ENCODE measurements at regions not wholly inside any gene's neighbourhood (a gene's known extent, or its start where the extent isn't known, plus 50 kb on each side); places are given as distances from the start of the nearest gene placed in this dataset.

DNA sequence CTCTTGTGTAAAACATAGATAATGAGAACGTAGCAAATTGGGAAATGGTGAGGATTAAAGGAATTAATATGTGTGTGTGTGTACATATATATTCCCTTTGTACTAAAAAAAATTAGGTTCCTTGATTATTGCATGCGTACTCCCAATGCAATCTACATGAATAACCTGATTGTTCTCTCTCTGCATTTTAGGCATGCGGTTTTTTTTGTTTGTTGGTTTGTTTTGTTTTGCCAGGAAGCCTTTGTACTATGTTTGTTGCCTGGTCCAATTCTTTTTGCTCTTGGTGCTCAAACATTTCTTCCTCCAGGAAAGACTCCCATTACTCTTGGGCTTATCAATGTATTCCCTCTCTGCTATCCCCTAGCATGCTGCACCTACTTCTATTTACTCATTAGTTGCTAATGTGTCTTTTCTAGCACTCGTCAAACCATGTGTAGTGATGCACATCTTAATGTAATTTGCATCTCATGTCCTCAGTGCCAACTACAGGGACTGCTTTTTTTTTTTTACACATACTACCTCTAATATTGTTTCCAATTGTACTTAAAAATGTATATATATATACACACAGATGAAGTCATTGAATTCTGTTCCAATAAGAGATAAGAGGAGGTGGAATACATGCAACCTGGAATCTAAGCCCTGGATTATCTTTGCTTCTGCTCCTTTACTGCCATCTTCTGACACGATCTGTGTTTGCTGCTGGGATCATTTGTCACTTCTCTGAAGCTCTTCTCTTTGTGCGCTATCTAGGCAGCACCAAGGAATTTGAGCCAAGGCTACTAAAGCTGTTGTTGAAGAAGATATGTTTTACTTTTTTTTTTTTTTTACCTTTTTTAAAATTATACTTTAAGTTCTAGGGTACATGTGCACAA, 197.2 kb upstream of the ANO3 start:
- TF ChIP-seq, protein P1, sequence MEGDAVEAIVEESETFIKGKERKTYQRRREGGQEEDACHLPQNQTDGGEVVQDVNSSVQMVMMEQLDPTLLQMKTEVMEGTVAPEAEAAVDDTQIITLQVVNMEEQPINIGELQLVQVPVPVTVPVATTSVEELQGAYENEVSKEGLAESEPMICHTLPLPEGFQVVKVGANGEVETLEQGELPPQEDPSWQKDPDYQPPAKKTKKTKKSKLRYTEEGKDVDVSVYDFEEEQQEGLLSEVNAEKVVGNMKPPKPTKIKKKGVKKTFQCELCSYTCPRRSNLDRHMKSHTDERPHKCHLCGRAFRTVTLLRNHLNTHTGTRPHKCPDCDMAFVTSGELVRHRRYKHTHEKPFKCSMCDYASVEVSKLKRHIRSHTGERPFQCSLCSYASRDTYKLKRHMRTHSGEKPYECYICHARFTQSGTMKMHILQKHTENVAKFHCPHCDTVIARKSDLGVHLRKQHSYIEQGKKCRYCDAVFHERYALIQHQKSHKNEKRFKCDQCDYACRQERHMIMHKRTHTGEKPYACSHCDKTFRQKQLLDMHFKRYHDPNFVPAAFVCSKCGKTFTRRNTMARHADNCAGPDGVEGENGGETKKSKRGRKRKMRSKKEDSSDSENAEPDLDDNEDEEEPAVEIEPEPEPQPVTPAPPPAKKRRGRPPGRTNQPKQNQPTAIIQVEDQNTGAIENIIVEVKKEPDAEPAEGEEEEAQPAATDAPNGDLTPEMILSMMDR (IDR thresholded peaks at IDR 0.05): no peak
- TF ChIP-seq POLR2A (IDR thresholded peaks at IDR 0.05): no peak
- no peak for TF ChIP-seq EP300 (IDR thresholded peaks at IDR 0.05)
- TF ChIP-seq POLR2AphosphoS5 (IDR thresholded peaks at IDR 0.05): no peak
